HCT116 (cell line): ENCODE measurements at regions not wholly inside any gene's neighbourhood (a gene's known extent, or its start where the extent isn't known, plus 50 kb on each side); places are given as distances from the start of the nearest gene placed in this dataset.
"Not testable (repeated sequence)": the region's sequence is repeated elsewhere in the genome, so short reads cannot be mapped to it uniquely, and the experiment has no call there.

Experiments
- CTCF ChIP-seq, 3 experiments: fragments of 200-600 bp in 1 of 3; sonication (generic) in 1 of 3; IDR thresholded peaks in 2 of 3; conservative IDR thresholded peaks in 1 of 3; 2 replicates each; pipeline ENCODE4 v1.5.1; 2012 to 2017; ENCODE audit warnings: low read depth in 2 of 3, low read length in 2 of 3, antibody characterized with exemption in 1 of 3, borderline replicate concordance in 1 of 3, control low read depth in 1 of 3, mild to moderate bottlenecking in 1 of 3, mixed read lengths in 1 of 3, mixed run types in 1 of 3, moderate library complexity in 1 of 3; ENCODE audit not compliant: insufficient read depth in 1 of 3
- EZH2 ChIP-seq: fragments of 200-600 bp; sonication (generic); IDR thresholded peaks from 2 replicates; pipeline ENCODE4 v1.6.1; 2017; ENCODE audit warnings: antibody characterized with exemption, mixed run types
- EZH2phosphoT487 ChIP-seq: fragments of 200-600 bp; IDR thresholded peaks from 2 replicates; pipeline ENCODE4 v1.6.1; 2018; ENCODE audit warnings: antibody characterized with exemption, borderline replicate concordance
- JUND ChIP-seq: IDR thresholded peaks from 2 replicates; pipeline ENCODE4 v1.6.1; 2012
- MAX ChIP-seq: IDR thresholded peaks from 2 replicates; pipeline ENCODE4 v1.6.1; 2012
- SP1 ChIP-seq: IDR thresholded peaks from 2 replicates; pipeline ENCODE4 v1.6.1; 2012; ENCODE audit warnings: low read depth
- YY1 ChIP-seq: IDR thresholded peaks from 2 replicates; pipeline ENCODE4 v1.6.1; 2011; ENCODE audit warnings: low read length, low read depth, moderate library complexity, mild to moderate bottlenecking; ENCODE audit not compliant: insufficient replicate concordance; ENCODE audit errors: extremely low read depth
- ZNF274 ChIP-seq: fragments of 200-500 bp; sonication (Bioruptor generic); IDR thresholded peaks from 2 replicates; pipeline ENCODE4 v1.6.1; 2014; ENCODE audit warnings: mild to moderate bottlenecking, low read depth, low read length, inconsistent platforms

DNA sequence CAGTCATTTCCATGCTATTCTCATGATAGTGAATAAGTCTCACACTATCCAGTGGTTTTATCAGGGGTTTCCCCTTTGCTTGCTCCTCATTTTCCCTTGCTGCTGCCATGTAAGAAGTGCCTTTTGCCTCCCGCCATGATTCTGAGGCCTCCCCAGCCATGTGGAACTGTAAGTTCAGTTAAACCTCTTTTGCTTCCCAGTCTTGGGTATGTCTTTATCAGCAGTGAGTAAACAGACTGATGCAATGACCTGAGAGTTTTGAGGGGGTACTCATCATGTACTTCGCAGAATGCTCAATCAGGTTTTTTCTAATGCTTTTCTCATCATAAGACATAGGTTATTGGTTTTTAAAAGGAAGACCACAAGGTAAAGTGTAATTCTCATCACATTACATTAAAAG is 949.4 kb upstream of the ADAMTS5 start:
- TF ChIP-seq ZNF274; CTCF (IDR thresholded peaks at IDR 0.05 in 2 of 3, conservative IDR thresholded peaks at IDR 0.05 in 1 of 3; ENCODE audit: borderline replicate concordance in 1 of 3, insufficient read depth in 1 of 3, low read depth in 2 of 3, low read length in 2 of 3); MAX; JUND; SP1; EZH2; EZH2phosphoT487; YY1: not testable (repeated sequence)
